ENCODE measurements at regions not wholly inside any gene's neighbourhood (a gene's known extent, or its start where the extent isn't known, plus 50 kb on each side); places are given as distances from the start of the nearest gene placed in this dataset.

GRCh38 chr11:110901441-110901840 lies 189.2 kb upstream of the ARHGAP20 start:
- TF ChIP-seq CTCF (IDR thresholded peaks at IDR 0.05): no peak
- no peak for TF ChIP-seq POLR2A (IDR thresholded peaks at IDR 0.05)
